Progenitor cell of endocrine pancreas (in vitro differentiated cells): ENCODE measurements at regions not wholly inside any gene's neighbourhood (a gene's known extent, or its start where the extent isn't known, plus 50 kb on each side); places are given as distances from the start of the nearest gene placed in this dataset.

Source experiments
- DNase-seq: peaks from one replicate; pipeline ENCODE4 v3.0.0; 2021; ENCODE audit warnings: low spot score; ENCODE audit not compliant: unreplicated experiment
- H3K27ac Mint-ChIP-seq: 2 replicates; pipeline ENCODE4 v1.8.0; 2021; ENCODE audit warnings: mild to moderate bottlenecking, moderate library complexity, mixed read lengths
- H3K27me3 Mint-ChIP-seq: 2 replicates; pipeline ENCODE4 v1.8.0; 2021; ENCODE audit warnings: mixed read lengths
- H3K36me3 Mint-ChIP-seq: 2 replicates; pipeline ENCODE4 v1.8.0; 2022; ENCODE audit warnings: mixed read lengths; ENCODE audit not compliant: insufficient read depth
- H3K4me1 Mint-ChIP-seq: 2 replicates; pipeline ENCODE4 v1.8.0; 2021; ENCODE audit warnings: low read depth, mixed read lengths
- H3K4me3 Mint-ChIP-seq: 2 replicates; pipeline ENCODE4 v1.8.0; 2021; ENCODE audit warnings: low read depth, mild to moderate bottlenecking, moderate library complexity, mixed read lengths
- H3K9me3 Mint-ChIP-seq: 2 replicates; pipeline ENCODE4 v1.8.0; 2021; ENCODE audit warnings: low read depth, mixed read lengths
- CTCF ChIP-seq: fragments of 200-600 bp; sonication (generic); IDR thresholded peaks from one replicate; pipeline ENCODE4 v1.5.0; 2021; ENCODE audit warnings: antibody characterized with exemption, mild to moderate bottlenecking; ENCODE audit not compliant: unreplicated experiment

- H3K9me3 Mint-ChIP-seq: peaks cover 6% of the 10 kb centered on the region
- DNase-seq: no peak
- H3K4me3 Mint-ChIP-seq: no peak overlapping the region
- H3K36me3 Mint-ChIP-seq: no peaks in the 10 kb centered on the region
- H3K27ac Mint-ChIP-seq: no peak overlapping the region
- no peaks in the 10 kb centered on the region for H3K4me1 Mint-ChIP-seq
- no peak for TF ChIP-seq CTCF
- no peaks in the 10 kb centered on the region for H3K27me3 Mint-ChIP-seq
Measured at GRCh38 chr4:83699358-83699757, 163.4 kb downstream of the GPAT3 start.

- Mint-ChIP-seq H3K4me1 (no peaks in the 10 kb centered on the region), H3K4me3 (no peak overlapping the region), H3K9me3 (no peaks in the 10 kb centered on the region), H3K36me3 (no peaks in the 10 kb centered on the region), H3K27me3 (no peaks in the 10 kb centered on the region), H3K27ac (no peak overlapping the region)
- no peak for DNase-seq
- TF ChIP-seq CTCF: no peak
Measured at GRCh38 chr4:83692028-83692427, 156.1 kb downstream of the GPAT3 start.

- no peak for TF ChIP-seq CTCF
- DNase-seq: no peak
- Mint-ChIP-seq H3K9me3 (no peaks in the 10 kb centered on the region), H3K27ac (no peak overlapping the region), H3K27me3 (peaks cover 5% of the 10 kb centered on the region), H3K36me3 (no peaks in the 10 kb centered on the region), H3K4me1 (no peaks in the 10 kb centered on the region), H3K4me3 (no peak overlapping the region)
Measured at GRCh38 chr4:83686166-83686565, 150.3 kb downstream of the GPAT3 start.

- H3K9me3 Mint-ChIP-seq: no peaks in the 10 kb centered on the region
- peaks cover 26% of the 10 kb centered on the region for H3K4me1 Mint-ChIP-seq
- no peak overlapping the region for H3K4me3 Mint-ChIP-seq
- H3K27ac Mint-ChIP-seq: no peak overlapping the region
- no peaks in the 10 kb centered on the region for H3K36me3 Mint-ChIP-seq
- TF ChIP-seq CTCF: no peak
- DNase-seq: no peak
- no peaks in the 10 kb centered on the region for H3K27me3 Mint-ChIP-seq
Measured at GRCh38 chr4:83679692-83680091, 143.8 kb downstream of the GPAT3 start.

DNA sequence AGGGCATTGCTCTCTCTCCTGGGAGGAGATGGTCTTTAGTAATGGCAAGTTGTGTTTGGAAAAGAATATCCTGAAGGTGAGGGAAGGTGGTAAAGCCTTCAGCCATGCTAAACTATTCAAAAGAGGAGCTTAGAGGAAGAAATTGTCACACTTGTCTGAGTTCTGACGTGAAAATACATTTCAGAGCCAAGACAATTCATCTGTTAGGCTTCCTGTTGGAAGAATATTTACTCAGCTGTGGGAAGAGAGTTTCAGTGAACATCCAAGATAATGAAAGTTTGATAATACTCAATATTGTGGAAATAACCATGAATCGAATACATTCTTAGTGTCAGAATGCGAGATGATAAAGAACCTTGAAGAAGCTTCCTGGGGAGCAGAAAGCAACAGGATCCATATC is 143.3 kb downstream of the GPAT3 start:
- no peaks in the 10 kb centered on the region for H3K27me3 Mint-ChIP-seq
- no peaks in the 10 kb centered on the region for H3K9me3 Mint-ChIP-seq
- no peak overlapping the region for H3K4me3 Mint-ChIP-seq
- peaks cover 26% of the 10 kb centered on the region for H3K4me1 Mint-ChIP-seq
- TF ChIP-seq CTCF: no peak
- H3K27ac Mint-ChIP-seq: no peak overlapping the region
- DNase-seq: no peak
- no peaks in the 10 kb centered on the region for H3K36me3 Mint-ChIP-seq
